Activated CD4-positive, alpha-beta T cell treated with anti-CD3 and anti-CD28 coated beads, Interleukin-2, amount 50 U/mL, for 24 hours (primary cell): ENCODE measurements at regions not wholly inside any gene's neighbourhood (a gene's known extent, or its start where the extent isn't known, plus 50 kb on each side); places are given as distances from the start of the nearest gene placed in this dataset.
"Not testable (repeated sequence)": the region's sequence is repeated elsewhere in the genome, so short reads cannot be mapped to it uniquely, and the experiment has no call there.

Source experiments
- DNase-seq, 2 donors: peaks; one replicate each; pipeline ENCODE4 v3.0.0-alpha.2; 2020; ENCODE audit warnings: low read depth in 1 of 2, low spot score in 1 of 2

- DNase-seq, result no peak
Measured at GRCh38 chr13:22926748-22927400, 253.9 kb upstream of the SGCG start.

DNA sequence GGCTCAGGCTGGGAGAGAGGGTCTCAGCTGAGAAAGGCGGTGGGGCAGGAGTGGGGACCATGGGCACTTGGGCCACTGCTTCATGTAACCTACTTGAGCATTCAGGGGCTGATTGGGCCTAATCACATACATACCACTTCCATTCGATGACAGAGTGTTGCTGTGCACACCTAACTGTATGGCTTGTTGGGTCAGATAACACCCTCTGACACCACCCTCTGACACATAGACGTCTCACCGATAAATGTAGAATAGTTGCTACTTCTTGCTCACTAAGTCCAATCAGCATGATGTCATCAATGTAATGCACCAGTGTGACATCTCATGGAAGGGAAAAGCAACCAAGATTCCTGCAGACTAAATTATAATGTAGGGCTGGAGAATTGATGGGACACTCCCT lies 252.9 kb upstream of the SGCG start:
- DNase-seq, result not testable (repeated sequence)

GRCh38 chr13:22929381-22930126 lies 251.2 kb upstream of the SGCG start:
- no peak for DNase-seq

GRCh38 chr13:22931576-22931975 lies 249.2 kb upstream of the SGCG start:
- DNase-seq, result no peak

DNA sequence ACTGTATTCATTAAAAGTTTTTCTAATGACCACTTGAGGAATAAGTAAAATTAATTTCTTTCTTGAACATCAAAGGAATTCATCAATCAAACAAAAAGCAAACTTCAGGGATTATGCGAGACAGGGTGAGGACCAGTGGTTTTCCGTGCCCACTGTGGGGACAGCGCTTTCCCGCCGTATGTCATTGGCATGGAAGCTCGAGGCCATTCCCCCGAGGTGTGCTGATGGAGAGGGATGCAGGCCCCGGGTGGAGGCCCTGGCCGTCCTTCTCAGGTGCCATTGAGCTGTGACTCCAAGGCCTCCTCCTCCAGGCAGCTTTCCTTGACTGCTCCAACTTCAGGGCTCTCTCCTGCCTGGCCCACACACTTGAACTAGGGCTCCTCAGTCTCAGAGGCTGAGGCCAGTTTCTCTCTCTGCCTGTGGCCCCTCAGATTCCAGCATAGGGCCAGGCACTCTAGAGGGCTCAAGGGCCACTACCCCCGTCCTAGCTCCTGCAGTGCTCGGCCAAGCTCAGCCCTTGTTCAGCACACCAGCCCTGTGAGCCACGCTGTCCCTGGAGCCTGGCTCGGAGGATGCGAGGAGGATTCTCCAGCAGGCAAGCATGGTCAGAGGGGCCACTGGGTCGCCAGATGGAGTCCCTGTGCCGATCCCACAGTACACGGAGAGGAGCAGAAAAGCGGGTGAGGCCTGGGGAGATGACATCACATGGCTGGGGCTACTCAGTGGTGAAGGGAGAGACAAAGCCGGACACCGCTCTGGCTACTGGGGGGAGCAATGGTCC lies 248.0 kb upstream of the SGCG start:
- DNase-seq, result not testable (repeated sequence)

DNA sequence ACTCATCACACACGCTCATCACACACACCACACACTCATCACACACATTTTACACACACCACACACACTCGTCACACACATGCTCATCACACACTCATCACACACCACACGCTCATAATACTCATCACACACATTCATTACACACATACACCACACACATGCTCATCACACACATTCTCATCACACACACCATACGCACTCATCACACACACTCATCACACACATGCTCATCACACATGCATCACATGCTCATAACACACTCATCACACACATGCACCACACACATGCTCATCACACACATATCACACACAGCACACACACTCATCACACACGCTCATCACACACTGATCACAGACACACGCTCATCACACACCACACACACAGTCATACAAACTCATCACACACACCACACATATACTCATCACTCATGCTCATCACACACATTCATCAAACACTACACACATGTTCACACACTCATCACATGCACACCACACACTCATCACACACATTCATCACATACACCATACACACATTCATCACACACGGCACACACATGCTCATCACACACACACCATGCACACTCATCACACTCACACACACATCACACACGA lies 247.1 kb upstream of the SGCG start:
- DNase-seq, result no peak

DNA sequence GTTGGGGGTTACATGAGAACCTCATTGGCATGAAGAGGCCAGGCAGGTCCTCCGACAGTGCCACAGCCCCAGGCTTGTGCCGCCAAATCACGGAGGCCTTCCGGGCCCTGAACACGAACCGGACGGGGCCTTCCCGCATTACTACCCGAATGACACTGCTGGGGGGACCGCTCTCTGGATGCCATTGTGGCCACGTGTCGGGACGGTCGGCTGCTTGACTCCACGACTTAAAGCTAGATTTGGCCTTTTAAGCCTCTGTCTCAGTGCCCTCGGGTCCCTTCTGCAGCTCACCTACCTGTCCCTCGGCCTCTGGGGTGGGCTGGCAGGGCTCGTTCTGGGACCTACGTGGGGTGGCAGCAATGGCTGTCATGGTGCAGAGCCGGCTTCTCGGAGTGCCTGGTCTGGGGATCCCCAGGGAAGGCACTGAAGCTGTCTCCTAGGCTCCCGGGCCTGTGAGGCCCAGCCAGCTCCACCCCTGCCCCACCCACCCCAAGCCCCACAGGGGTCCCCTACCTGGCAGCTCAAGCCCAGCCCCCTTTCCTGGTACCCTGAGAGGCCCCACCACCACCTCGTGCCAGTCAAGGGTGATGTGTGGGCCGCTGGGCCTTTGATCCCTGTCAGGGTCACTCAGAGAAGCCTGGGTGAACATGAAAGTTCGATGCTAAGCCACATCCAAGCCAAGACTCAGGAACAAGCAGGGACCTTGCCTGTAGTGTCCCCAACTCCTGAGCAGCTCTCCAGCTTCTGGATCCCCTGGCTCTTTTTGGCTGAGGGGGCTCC lies 245.8 kb upstream of the SGCG start:
- DNase-seq, result no peak

- DNase-seq, result no peak
Measured at GRCh38 chr13:22936228-22936627, 244.6 kb upstream of the SGCG start.

- no peak for DNase-seq
Measured at GRCh38 chr13:22937241-22937640, 243.5 kb upstream of the SGCG start.

DNA sequence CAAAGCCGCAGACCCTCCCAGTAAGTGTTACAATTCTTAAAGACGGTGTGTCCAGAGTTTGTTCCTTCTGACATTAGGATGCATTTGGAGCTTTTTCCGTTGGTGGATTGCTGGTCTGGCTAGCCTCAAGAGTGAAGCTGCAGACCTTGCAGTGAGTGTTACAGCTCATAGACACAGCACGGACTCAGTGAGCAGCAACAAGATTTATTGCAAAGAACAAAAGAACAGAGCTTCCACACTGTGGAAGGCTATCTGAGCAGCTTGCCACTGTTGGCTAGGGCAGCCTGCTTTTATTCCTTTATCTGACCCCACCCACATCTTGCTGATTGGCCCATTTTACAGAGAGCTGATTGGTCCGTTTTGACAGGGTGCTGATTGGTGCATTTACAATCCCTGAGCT lies 242.8 kb upstream of the SGCG start:
- DNase-seq, result no peak

- no peak for DNase-seq
Measured at GRCh38 chr13:22938576-22938975, 242.2 kb upstream of the SGCG start.

- DNase-seq, result no peak
Measured at GRCh38 chr13:22939157-22939556, 241.6 kb upstream of the SGCG start.

DNA sequence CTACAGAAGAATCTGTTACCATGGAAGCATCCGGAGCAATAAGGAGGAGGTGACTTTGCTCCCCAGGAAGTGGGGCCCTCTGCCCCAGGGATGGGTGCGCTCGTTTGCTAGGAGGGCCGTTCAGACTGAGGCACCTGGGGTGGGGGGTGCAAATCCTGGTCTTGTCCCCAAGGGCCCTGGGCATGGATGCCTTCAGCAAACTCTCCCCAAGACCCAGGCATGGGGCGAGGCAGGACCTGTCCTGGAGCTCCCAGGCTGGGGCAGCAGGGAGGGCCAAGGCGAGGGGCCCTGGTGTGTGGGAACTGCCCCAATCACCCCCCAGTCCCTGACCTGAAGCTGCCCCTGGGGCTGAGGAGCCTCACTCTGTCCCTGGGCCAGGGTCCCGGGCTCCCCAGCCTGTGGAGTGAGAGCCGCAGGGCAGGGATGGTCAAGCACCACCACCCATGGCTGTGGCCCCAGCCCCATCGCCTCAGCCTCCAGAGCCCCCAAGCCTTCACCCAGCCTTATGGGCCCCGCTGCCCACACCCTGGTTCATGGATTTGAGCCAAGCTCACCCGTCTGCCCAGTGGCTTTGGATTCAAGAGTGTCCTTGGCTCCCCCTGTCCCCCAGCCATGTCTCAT lies 240.6 kb upstream of the SGCG start:
- no peak for DNase-seq

- DNase-seq, result no peak
Measured at GRCh38 chr13:22940736-22941135, 240.0 kb upstream of the SGCG start.

- not testable (repeated sequence) for DNase-seq
Measured at GRCh38 chr13:22941495-22941894, 239.3 kb upstream of the SGCG start.

DNA sequence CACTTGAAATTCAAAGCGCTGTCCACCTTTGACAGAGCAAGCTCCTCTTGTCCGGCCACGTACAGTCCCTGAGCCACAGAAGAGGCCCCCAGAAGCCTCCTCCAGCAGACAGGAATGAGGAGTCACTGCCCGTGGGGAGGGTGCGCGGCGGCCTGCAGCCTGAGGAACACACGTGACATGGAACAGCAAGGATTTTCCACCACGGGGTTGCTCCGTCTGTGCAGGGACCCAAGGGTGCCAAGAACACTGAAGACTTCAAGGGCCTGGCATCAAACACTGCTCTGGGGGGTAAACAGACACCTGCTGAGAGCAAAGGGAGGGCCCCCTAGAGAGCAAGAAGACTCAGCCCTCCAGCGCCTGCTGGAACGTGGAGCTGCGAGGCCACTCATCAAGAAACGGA lies 237.9 kb upstream of the SGCG start:
- DNase-seq, result not testable (repeated sequence)

- DNase-seq, result no peak
Measured at GRCh38 chr13:22944378-22944777, 236.4 kb upstream of the SGCG start.

DNA sequence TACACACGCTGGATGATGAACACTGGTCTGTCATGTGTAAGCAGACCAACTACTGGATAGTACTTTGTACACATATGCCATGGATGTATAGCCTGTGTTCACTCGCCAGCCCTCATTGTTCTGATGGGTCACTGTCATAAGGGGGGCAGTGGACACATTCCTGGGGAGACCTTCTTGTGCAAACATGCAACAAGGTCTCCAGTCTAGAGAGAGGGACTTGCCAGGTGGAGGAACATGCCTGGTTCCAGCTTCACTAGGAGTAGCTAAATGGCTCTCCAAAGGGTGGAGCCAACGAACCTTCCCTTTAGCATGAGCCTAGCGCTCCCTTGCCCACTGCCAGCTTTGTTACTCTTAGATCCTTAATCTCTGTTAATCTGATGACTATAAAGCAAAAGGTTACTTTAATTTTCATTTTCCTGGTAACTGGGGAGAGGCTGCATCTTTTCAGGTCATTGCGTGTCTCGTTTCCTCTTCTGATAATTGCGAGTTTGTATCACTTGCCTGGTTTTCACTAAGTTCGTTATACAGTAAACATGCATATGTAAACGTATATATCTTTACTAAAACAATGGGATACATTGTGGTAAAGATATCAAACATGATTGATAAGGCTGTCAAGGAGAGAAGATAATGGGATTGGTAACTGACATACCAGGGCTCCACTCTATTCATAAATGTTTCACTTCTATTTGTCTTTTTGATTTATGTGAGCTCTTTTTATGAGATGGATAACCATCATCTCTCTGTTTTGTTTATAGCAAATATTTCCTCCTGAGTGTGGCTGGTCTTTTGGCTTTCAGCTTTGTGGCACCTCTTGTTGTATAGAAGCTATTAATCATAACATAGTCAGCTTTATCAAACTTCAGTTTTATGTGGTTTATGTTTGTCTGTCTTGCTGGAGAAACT lies 235.2 kb upstream of the SGCG start:
- no peak for DNase-seq

- no peak for DNase-seq
Measured at GRCh38 chr13:22948421-22948820, 232.4 kb upstream of the SGCG start.
